Activated gamma-delta T cell treated with Interleukin-2 at 50 U/mL for 16 hours (primary cell): ENCODE measurements at regions not wholly inside any gene's neighbourhood (a gene's known extent, or its start where the extent isn't known, plus 50 kb on each side); places are given as distances from the start of the nearest gene placed in this dataset.
"Not testable (repeated sequence)": the region's sequence is repeated elsewhere in the genome, so short reads cannot be mapped to it uniquely, and the experiment has no call there.

Experiments
- DNase-seq: peaks from one replicate; pipeline ENCODE4 v3.0.0-alpha.2; 2020

DNA sequence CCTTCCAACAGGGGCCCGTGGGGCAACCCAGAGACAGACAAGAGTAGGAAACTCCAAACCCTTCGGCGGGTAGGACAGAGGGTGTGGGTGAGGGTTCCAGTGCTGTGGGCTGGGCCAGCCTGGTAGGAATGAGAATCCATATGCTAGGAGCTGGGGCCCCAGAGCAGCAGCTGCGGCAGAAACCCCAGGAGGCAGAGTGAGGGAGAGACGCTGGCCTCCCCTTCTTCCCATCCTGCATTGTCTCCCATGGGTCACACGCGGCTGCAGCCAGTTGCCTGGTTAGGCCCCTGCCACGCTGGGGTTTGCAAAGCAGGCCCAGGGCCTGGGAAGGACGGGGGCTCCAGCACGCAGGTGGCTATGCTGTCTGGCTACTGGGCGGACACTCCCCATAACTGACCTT is 113.1 kb upstream of the CCZ1B start:
- DNase-seq = not testable (repeated sequence)

DNA sequence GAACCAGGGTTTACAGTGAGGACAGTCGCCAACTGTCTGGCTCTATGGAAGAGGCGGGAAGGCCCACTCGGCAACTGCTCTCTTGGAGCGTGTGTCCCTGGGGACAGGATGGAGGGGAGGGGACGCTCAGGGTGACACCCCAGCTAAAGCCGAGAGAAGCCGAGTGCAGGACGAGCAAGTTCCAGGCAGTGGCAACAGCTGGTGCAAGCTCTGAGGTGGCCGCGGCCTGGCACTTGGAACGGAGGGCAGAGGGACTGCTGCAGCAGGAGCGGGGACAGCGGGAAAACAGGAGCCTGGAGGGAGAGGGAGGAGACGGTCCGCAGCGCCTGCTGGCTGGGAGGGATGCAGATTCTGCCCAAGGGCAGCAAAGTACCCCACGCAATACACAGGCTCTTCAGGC is 113.8 kb upstream of the CCZ1B start:
- DNase-seq = not testable (repeated sequence)

DNA sequence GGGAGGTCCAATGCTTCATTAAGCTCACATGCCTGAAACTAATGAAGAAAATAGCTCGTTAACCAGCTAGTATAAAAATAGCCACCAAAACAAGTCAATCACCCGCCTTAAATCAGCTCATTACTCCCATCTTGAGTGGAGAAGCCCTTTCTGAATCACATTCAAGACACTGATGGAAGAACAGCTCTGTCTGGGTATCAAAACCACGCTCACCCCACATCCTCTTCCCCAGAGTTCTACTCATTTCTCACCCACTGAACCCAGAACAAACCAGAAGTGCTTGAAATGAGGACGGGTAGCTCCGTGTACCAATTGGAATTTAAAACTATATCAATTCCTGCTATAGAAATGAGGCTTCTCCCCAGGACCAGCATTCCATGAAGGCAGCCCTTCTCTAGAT is 120.8 kb upstream of the CCZ1B start:
- DNase-seq = not testable (repeated sequence)

DNA sequence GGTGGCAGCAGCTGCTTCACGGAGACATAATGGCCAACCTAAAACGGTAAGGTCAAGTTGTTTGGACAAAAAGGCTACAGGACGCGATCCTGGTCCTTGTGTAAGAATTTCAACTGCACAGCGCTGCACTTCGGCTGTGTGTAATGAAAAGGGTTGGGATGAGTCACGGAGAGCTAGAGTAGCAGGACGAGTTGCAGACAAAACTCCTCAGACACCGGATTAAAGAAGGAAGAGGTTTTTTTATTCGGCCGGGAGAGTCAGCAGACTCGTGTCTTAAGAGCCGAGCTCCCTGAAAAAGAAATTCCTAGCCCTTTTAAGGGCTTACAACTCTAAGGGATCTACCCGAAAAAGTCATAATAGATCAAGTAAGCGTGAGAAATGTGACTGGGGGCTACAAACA is 124.2 kb upstream of the CCZ1B start:
- DNase-seq = not testable (repeated sequence)

DNA sequence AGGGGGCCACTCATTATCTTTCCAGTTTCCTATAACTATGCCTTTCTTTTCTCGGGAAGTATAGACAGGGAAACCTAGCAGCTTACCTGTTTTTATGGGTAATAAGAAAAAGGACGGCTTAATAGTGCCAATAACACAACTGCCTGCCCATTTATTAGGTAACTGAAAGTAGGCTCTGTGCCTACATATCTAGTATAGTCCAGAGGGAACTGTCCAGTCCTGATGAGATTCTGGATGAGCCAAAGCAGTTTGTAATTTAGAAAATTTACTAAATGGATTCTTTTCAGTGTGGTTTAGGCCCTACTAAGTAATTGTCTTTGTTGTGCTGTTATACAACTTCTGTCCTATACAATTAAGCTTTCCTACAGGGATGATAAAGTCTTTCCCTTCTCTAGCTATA is 125.5 kb upstream of the CCZ1B start:
- not testable (repeated sequence) for DNase-seq

DNA sequence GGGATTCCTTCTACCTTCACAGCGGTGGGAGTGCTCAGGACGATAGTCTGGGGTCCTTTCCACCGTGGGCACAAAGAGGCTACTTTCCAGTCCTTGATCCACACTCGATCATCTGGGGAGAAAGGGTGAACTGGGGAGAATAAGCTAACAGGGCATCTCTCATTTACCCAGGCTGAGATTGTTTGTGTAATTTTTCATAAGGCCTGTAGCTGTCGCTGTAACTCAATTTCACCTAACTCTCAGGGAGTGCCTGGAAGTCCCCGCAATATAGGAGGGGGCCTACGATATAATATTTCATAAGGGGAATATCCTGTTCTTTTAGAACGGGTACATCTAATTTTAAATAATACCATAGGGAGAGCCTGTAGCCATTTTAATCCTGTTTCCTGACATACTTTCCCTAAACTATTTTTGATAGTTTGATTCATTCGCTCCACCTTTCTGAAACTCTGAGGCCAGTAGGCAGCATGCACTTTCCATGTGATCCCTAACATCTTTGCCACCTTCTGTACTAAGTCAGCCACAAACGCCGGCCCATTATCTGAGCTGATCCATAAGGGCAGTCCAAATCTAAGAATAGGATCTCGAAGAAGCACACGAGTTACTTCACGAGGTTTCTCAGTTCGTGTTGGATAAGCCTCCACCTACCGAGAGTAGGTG is 127.2 kb upstream of the CCZ1B start:
- not testable (repeated sequence) for DNase-seq

DNA sequence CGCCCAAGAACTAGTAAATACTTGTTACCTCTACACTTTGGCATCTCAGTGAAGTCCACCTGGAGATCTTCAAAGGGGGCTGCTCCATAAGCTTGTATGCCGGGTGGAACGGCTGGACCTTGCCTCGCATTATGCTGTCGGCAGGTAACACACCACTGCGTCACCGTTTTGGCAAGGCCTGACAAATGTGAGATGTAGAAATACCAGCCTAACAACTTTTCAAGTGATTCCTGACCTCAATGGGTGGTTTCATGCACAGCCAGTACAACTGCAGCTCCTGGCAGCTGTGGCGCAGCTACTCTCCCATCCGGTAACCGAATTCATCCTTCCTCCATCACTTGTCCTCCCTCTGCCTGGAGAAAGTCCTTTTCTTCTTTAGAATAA is 127.7 kb upstream of the CCZ1B start:
- DNase-seq = not testable (repeated sequence)

DNA sequence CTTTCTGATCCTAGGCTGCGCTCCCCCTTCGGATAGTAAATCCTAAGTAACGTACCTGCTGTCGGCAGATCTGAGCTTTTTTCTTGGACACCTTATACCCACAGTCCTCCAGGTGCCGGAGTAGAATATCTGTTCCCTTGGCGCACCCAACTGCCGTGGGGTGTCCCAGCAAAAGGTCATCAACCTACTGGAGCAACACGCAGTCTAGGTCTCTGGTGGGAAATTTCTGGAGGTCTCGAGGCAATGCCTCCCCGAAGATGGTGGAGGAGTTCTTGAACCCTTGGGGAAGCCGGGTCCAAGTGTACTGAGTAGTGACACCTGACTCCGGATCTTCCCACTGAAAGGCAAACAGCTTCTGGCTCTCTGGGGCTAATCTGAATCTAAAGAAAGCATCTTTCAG is 129.3 kb upstream of the CCZ1B start:
- DNase-seq = not testable (repeated sequence)

DNA sequence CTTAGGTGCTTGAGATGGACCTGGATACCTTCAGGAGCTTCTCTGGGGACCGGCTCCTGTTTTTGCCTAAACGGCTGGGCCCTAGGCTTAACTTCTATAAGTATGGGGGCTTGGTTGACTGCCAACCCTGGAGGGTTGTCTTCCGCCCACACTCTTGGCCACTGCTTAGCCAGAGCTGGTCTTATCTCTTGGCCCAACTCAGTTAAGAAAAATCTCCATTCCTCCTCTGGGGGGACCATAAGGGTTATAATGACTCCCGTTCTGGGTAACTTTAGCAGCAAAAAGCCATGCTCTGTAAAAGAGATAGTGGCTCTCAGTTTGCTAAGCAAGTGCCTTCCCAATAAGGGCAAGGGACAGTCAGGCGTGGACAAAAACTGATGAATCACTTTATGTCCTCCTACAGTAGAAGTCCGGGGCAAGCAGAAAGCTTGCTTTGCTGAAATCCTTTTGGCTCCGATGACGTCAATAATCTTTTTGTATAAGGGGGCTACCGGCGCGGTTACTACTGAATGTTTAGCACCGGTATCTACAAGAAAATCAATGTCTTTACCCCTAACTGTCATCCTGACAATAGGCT is 130.0 kb upstream of the CCZ1B start:
- DNase-seq = not testable (repeated sequence)

DNA sequence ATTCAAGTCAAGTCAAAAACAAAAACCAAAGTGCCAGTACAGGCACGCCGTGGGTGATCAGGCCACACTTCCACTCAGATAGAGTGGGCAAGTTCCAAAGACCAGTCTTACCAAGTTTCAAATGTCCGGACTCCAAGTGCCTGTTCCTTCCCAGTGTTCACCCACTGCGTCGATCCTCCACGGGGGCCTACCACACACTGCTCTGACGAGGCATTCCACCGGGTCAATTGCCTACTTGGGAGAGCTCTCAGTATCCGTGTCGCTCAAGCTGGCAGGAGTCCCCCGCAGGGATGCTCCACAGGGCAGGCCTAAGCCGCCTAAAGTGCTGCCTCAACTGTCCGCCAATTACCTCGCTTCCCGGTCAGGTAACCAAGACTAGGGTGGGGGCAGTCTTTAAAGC is 132.3 kb upstream of the CCZ1B start:
- DNase-seq = not testable (repeated sequence)

DNA sequence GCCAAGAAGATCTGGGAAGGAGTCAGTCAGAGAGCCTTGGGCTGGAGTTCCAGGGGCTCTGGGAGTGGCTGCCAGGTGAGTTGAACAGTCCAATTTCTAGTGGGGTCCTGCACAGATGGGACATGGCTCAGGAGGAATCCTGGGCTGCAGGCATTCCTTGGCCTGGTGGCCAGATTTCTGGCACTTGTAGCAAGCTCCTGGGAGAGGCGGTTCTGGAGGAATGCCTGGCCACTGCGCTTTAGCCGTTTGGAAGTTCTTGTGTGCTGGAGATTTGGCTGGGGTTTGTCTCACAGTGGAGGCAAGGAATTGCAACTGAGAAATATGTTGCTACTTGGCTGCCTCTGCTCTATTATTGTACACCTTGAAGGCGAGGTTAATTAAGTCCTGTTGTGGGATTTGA is 133.9 kb upstream of the CCZ1B start:
- not testable (repeated sequence) for DNase-seq

DNA sequence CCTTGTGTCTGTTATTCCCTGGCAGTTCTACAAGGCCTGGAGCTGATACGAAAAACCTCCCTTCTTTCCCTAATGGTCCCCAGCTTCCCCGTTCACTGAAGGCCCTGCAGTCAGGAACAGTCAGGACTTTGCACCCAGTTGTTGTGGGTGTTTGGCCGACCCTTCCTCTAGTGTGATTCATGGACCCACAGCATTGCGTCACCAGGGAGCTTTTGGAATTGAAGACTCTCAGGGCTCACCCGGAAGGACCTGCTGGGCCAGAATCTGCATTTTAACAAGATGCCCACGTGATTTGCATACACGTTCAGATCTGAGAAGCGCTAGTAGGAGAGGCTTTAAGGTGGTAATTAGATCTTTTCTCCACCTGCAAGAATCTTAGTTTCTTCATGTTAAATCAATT is 136.8 kb upstream of the CCZ1B start:
- DNase-seq = not testable (repeated sequence)

DNA sequence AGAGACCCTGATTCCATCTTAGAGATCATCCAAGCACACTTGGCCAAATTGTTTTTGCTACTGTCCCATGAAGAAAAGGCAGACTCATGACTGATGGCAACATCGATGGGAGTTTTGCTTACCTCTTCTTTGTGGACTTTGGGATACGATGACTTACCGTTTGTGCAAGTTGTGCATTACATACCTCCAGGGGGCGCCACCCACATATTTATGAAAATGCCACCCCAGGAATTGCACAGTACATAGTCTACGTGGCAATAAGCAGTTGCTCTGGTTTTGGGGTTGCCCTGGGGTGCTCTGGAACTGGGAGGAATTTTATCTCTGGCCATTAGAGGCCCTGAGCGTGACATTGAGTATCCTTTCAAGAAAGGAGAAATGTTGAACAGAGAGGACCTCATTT is 139.0 kb upstream of the CCZ1B start:
- DNase-seq = peak; percentile 54

DNA sequence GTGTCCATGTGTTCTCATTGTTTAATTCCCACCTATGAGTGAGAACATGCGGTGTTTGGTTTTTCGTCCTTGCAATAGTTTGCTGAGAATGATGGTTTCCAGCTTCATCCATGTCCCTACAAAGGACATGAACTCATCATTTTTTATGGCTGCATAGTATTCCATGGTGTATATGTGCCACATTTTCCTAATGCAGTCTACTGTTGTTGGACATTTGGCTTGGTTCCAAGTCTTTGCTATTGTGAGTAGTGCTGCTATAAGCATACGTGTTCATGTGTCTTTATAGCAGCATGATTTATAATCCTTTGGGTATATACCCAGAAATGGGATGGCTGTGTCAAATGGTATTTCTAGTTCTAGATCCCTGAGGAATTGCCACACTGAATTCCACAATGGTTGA is 144.1 kb upstream of the CCZ1B start:
- not testable (repeated sequence) for DNase-seq

DNA sequence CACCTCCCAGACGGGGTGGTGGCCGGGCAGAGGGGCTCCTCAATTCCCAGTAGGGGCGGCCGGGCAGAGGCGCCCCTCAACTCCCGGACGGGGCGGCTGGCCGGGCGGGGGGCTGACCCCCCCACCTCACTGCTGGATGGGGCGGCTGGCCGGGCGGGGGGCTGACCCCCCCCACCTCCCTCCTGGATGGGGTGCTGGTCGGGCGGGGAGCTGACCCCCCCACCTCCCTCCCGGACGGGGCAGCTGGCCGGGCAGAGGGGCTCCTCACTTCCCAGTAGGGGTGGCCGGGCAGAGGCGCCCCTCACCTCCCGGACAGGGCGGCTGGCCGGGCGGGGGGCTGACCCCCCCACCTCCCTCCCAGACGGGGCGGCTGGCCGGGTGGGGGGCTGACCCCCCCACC is 148.8 kb upstream of the CCZ1B start:
- not testable (repeated sequence) for DNase-seq

DNA sequence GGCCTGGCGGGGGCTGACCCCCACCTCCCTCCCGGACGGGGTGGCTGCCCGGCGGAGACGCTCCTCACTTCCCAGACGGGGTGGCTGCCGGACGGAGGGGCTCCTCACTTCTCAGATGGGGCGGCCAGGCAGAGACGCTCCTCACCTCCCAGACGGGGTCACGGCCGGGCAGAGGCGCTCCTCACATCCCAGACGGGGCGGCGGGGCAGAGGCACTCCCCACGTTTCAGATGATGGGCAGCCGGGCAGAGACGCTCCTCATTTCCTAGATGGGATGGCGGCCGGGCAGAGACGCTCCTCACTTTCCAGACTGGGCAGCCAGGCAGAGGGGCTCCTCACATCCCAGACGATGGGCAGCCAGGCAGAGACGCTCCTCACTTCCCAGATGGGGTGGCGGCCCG is 149.3 kb upstream of the CCZ1B start:
- not testable (repeated sequence) for DNase-seq

DNA sequence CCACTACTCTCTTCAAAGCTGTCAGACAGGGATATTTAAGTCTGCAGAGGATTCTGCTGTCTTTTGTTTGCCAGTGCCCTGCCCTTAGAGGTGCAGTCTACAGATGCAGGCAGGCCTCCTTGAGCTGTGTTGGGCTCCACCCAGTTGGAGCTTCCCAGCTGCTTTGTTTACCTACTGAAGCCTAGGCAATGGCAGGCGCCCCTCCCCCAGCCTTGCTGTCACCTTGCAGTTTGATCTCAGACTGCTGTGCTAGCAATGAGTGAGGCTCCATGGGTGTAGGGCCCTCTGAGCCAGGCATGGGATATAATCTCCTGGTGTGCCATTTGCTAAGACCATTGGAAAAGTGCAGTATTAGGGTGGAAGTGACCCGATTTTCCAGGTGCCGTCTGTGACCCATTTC is 151.3 kb upstream of the CCZ1B start:
- DNase-seq = not testable (repeated sequence)

DNA sequence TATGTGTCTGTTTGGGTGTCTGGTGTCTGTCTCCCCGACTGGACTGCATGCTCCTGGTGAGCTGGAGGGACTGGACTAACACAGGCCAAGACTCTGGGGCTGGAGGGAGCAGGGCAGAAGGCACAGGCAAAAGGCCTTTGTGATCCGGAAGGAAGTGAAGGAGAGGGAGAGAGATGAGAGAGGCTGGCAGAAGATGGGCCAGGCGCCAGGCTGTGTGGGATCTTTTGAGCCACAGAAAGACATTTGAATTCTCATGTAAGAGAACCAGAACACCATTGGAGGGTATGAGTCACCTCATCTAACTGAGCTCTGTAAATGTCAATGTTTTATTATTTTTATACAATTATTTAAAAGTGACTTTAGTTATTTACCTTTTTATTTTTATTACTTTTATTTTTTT is 152.3 kb upstream of the CCZ1B start:
- not testable (repeated sequence) for DNase-seq

DNA sequence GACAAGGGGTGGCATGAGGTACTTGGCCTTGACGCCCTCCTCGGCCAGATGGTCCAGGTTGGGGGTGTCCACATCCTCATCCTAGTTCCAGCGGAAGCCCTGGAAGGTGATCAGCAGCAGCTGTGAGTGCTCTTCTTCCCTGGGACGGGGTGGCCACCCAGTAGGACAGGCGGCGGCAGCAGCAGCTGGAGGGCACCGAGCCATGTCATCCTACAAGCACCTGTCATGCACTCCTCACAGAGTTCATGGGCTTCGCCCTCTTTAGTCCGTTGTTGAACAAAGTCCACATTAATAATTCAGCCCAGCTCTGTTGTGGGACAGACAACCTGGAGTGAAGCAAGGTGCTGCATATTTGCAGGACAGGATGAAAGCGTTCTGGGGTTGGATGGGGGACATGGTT is 153.4 kb upstream of the CCZ1B start:
- DNase-seq = not testable (repeated sequence)

DNA sequence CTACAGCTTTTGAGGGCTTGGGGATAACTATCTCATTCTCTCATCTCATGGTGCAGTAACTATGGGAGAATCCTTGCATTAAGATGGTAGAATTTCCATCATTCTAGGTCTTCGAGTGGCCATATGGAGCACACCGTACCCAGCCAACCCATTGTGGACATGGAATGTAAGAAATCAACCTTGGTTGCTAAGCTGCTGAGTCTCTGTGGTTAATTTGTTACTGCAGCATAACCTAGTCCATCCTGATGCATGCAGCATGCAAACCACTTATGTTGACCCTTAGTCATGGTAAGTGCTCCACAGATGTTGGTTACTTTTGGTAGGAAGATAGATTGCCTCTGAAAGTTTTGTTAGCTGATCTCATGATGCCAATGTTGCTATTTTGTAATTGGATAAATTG is 156.3 kb upstream of the CCZ1B start:
- DNase-seq = not testable (repeated sequence)

DNA sequence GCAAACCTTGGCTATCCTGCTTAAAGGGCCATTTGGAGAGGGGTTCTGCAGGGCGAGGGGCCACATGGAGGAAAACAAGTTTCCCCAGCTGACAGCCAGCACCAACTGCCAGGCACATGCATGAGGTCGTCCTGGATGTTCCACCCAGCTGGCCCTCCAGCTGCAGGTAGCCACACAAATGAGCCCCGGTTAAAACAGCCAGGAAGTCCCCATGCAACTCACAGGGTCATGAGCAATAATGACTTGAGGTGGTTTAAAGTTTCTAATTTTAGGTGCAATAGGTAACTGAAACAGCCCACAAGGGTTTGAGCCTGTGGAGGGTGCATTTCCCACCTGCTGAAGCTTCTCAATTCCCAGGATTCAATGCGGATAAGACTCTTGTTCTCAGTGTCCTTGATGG is 160.8 kb upstream of the CCZ1B start:
- not testable (repeated sequence) for DNase-seq

DNA sequence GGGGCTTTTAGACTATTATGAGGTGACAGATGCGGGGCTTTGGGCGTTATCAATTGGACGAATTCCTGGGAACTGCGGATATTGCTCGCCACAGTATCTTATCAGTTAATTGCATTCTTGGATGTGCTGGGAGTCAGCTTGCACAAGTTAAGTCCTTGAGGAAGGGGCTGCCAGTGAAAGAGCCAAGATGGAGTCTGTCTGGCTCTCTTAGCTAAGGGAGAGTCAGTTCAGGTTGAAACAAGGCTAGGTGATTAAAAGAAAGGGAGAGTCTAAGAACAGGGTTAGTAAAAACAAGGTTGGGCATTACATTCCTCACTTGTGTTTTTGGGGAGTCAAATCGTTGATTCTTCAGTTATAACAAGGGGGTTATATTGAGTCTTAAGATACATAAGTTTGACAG is 162.5 kb upstream of the CCZ1B start:
- not testable (repeated sequence) for DNase-seq

DNA sequence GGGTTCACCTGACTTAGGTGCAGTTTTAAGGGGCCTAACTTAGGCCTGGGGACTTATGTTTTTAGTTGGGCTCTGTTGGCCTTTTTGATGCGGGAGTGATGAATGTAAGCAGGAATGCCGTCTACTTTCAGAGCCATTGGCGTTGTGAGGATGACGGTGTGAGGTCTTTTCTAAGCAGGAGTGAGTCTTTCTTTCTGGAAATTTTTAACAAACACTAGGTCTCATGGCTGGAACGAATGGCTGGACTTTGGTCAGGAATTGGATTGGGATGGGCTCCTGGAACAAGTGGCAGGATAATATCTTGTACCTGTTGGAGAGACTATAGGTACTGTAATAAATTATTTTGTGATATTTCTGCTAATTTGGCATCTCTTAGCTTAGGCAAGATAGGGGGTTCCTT is 163.9 kb upstream of the CCZ1B start:
- DNase-seq = not testable (repeated sequence)

DNA sequence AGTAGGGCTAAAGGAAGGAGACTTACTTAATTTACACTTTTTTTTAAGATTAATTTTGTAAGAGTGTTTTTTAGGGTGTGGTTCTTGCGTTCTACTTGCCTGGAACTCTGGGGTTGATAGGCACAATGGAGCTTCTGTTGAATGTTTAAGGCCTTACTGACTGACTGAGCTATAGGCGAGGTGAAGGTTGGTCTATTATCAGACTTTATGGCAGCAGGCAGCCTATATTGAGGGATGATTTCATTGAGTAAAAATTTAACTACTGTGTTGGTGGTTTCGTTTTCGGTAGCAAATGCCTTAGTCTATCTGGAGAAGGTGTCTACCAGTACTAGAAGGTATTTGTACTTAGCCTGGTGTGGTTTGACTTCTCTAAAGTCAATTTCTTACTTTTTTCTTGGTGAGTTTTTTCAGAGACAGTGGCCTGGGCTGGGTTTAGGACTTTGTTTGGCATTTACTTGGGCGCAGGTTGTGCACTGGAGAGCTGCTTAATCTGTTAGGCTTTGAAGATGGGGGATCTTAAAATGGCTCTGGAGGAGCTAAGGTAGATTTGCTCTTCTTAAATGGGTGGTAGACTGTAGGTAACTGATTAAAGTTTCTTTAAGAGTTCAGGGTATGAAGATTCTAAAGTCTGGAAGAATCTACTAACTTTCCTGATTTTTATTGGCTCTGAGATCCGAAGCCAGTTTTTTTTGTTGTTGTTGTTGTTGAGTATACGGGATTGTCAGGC is 164.5 kb upstream of the CCZ1B start:
- DNase-seq = not testable (repeated sequence)
